ENCODE measurements at regions not wholly inside any gene's neighbourhood (a gene's known extent, or its start where the extent isn't known, plus 50 kb on each side); places are given as distances from the start of the nearest gene placed in this dataset.

DNA sequence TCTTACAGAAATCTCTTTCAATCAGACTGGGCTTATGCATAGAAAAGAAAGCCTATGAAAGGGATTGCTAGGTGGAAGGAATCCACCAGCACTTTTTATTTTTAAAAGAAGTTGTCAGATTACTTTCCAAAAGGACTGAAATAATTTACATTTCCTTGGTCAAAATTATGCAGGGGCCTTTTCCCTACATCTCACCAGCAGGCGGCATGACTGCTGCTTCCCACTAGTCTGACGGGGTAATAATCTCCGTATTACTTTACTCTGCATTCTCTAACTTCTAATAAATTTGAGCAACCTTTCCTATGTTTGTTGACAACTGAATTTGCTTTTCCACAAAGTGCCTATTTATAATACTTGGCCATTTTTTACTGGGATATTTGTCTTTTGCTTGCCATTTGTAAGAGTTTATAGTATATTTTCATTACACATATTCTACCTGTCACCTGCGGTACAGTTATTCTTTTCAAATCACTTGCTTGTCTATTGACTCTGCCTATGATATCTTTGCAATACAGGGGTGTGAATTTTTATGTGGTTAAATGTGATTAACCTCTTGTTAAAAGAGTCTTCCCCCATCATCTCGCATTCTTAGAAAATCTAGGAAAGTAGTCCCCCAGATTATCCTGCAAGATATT lies 51.9 kb upstream of the USP47 start:
- no peak for DNase-seq (ENCODE audit: low read depth in 1 of 2, low spot score in 1 of 2)

DNA sequence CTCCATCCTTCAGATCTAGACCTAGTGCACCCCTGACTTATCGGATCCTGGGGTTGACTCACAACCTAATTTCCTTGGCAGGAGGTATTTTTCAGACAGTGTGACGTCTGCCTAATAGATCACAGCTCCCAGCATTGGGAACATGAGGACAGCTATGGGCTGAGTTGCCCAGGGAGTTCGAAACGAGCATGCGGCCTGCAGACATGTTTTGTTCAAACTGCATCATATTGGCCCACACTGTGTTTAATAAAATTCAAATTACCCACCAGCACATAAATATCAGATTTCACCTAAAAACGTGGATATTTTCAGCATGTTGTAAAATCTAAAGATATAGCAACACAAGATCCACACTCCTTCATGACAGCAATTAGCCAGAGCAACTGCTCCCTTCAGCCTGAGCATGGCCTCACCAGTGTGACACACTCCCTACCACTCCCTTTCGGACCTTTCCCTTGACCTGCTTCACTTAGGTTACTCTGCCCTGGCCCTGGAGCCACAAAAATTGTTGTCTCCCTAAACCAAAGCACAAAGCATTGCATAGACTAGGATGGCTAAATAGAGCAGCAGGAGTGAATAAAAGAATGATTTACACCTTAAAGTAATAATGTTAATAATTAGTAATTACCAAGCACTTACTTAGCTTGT lies 53.6 kb upstream of the USP47 start:
- DNase-seq (ENCODE audit: low read depth in 1 of 2, low spot score in 1 of 2), result no peak

DNA sequence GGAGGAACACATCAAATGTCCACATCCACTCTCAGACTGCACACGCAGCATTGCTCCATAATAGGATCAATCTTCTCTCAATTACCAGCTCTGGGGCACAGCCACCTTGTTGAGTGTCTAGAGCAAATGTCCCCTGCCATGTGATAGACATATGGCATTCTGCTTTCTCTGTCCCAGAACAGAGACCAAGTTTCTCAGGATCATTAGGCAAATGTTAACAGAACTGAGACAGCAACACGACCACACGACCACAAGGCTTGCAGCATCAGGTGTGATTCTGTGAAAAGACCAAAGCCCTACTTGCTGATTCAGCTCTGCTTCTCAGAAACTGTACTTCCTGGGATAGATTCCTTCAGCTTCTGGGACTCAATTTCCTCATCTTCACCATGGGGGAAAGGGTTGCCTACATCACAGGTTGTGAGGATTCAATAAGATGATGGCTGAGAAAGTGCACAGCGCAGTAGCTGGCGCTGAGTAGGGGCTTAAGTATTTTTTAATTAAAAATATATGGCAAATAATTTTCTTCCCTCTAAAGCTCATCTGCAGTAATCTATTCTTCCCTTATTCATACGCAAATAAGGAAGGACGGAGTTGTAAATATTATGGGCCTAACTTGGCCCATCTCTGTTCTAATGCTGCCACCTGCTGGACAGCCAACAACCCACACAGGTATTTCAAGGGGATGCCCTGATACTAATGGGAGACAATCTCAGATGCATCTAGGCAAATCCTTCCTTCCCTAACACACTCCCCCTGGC lies 54.3 kb upstream of the USP47 start:
- DNase-seq (ENCODE audit: low read depth in 1 of 2, low spot score in 1 of 2), result peak; percentile 37 to 44

DNA sequence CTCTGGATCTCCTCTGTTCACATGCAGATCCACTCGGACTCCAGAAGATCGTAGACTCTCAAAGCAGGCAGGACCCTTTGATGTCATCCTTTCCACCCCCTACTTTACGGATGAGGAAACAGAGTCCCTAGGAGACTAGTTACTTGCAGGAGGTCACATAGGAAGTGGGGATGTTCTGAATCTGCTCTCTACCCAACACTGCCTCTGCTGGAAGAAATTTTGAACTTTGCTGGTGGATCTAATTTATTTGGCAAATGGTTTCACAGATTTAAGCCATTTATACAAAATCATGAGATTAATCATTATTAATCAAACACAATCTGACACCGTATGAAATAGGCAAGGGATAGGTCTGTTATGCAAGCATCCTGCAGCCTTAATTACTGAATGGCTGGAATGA lies 55.0 kb upstream of the USP47 start:
- no peak for DNase-seq (ENCODE audit: low read depth in 1 of 2, low spot score in 1 of 2)

DNA sequence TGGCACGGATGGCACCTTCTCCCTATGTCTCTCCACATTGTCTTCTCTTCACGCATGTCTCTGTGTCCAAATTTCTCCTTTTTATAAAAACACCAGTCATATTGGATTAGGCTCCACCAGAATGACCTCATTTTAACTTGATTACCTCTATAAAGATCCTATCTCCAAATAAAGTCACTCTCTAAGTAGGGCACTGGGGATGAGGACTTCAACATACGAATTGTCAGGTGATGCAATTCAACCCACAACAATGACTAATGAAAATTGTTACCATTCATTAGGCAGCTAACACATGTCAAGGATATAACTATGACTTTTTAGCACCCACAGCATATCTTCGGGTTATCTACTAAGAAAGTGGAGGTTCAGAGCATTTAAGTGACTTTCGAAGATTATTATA lies 55.5 kb upstream of the USP47 start:
- no peak for DNase-seq (ENCODE audit: low read depth in 1 of 2, low spot score in 1 of 2)

DNA sequence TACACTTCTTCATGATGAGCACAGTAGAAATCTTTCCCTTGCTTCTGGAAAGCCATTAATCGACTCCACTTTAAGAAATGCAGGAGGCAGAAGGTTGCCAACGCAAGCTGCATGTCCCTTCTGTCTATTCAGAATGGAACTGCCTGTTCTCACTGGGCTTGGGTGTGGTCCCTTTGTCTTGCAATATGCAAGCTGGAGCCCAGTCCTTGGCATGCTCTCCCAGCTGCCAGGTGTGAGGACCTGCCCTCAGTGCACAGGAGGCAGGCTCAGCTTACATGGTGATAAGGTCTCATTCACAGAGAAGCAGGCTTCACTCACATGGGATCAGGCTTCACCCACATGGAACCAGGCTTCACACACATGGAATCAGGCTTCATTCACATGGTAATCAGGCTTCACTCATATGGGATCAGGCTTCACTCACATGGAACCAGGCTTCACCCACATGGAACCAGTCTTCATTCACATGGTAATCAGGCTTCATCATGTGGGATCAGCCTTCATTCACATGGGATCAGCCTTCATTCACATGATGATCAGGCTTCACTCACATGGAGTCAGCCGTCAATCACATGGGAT lies 59.2 kb upstream of the USP47 start:
- DNase-seq (ENCODE audit: low read depth in 1 of 2, low spot score in 1 of 2), result no peak

DNA sequence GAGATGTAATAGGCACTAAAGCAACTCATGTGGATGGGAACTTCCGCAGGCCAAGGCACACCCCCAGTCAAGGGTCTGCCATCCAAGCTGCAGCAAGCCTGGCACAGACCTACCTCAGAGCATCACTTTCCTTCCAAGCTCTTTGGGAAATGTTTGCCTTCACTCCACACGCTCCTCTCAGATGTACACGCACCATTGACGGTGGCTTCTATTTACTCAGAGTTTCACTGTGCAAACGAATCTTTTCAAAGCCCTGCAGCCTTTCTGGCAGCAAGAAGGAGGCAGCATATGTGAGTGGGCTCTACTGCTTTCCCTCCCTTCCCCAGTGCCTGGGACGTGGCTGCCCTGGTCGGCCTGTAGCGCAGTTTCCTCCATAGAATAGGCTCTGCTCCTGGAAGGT lies 60.9 kb upstream of the USP47 start:
- DNase-seq (ENCODE audit: low read depth in 1 of 2, low spot score in 1 of 2), result no peak

DNA sequence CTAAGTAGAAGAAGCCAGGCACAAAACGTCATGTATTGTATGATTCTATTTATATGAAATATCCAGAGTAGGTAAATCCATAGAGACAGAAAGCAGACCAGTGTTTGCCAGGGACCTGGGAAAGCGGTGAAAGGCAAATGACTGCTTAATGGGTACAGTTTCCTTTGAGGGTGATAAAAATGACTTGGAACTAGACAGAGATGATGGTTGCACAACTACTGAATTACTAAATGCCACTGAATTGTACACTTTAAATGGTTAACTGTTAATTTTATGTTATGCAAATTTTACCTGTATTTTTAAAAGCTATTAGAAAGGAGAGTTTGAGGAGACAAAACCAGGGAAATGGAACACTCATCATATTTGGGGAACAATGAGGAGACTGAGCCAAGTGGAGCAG lies 61.8 kb upstream of the USP47 start:
- no peak for DNase-seq (ENCODE audit: low read depth in 1 of 2, low spot score in 1 of 2)

DNA sequence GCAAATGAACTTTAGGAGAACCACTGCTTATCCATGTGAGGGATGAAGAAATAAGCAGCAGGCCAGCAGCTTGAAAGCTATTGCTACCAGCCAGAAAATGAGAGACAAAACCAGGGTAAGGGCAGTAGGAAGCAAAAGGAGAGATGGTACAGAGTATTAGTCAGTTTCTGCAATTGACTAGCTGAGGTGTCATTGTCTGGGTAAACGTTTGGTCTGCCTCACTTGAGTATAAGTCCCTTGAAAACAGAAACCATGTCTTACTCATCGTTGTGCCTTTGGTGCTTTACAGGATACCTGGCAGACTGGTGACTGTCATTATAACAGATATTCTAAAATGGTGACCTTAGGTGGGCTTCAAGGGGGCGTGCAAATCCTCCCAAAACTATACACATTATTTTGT lies 63.9 kb upstream of the USP47 start:
- DNase-seq (ENCODE audit: low read depth in 1 of 2, low spot score in 1 of 2), result no peak

DNA sequence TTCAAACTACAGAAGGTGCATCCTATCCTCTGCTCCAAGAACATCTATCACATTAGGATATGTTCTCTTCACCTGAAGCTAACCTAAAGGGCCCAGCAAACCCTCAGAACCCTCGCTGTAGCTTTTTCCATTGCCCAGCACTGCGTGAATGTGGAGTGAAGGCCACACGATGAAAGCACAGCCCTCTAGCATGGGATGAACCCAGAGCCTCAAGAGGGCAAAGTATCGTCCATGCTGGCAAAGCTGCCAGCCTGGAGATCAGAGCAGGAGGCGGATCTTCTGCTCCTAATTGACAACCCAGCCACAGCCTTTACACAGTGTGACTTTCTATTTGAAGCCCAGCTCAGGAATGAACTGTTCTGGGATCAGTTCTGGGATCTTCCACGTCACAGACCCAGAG lies 65.1 kb upstream of the USP47 start:
- DNase-seq (ENCODE audit: low read depth in 1 of 2, low spot score in 1 of 2), result no peak

DNA sequence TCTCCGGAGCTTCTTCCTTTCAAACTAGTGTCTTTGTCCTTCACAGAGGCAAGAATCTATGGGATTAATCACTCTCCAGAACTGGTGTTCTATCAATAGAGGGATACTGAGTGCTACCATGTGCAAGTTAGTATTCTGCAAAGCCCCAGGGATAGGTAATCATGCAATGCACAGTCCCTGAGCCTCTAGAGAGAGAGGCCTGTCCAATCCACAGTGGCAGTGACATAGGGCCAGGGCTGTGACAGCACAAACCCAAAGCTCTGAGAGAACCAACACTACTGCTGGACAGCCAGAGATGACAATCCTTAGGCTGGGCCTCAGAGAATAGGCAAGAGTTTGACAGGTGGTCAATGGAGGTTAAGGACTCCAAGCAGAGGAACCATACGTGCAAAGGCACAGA lies 66.8 kb upstream of the USP47 start:
- DNase-seq (ENCODE audit: low read depth in 1 of 2, low spot score in 1 of 2), result no peak

DNA sequence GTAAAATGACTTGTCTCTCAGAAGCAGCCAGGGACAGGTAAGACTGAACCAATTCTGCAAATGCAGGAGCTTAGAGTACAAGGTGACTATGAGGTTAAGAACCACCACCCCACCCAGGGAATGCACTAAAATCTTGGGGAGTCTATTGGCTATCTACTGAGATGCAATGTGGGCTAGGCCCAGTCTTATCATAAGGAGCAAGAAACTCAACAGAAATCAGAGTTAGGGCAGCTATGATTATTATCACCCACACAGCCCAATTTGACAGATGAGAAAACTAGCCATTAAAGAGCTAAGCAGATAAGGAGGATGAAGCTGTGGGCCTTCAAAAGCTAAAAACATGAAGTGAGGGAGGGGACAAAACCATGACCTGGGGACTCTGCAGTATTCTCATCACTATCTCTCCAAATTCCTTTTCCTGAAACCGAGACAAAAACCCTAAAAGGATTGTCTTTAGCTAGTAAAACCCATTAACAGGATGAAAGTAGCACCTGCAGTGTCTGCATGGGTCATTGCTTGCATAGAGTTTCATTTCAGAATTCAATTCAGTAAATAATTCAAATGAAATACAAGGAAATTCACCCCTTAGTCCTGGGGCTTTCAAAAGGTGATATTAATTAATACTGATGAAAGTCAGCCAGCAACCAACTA lies 68.8 kb upstream of the USP47 start:
- DNase-seq (ENCODE audit: low read depth in 1 of 2, low spot score in 1 of 2), result no peak

DNA sequence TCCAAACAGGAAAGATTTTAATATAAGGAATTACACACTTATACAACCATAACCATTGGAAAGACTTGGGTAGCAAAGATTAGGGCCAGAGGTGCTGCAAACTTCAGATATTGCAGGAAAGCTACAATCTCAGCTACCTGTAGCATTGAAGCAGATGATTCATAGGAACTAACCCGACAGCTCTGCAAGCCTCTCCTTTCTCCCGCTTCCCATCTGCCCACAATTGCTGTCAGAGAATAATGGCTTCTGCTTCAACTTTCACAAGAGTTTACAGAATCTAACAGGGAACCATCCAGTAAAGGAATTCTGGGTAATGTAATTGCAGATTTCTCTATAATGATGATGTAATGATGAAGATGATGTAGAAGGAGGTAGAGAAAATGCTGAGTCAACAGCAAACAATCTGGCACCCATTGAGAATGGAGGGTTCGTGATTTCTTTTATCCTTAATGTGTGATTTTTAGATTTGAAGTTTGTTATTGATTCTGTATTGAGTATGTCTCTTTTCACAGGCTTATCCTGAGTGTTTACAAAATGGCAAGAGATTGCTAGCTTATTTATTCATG lies 70.8 kb upstream of the USP47 start:
- no peak for DNase-seq (ENCODE audit: low read depth in 1 of 2, low spot score in 1 of 2)

DNA sequence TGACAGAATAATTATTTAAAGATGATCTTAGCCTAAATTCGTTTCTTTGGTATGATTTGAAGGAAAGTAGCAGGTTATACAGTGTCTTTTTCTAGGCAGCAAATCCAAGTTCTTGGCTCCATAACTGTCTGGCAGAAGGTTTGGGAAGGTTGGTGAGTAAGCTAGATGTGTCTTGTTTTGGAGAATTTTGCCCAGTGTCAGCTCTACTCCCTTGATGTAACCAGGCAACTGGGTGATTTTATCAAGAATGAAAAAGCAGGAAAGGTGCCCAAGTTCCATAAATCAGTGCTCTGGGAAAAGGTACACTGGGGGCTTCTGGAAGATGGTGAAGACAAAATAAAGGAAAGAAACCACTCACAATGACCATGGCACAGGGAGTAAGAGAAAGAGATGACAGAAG lies 71.5 kb upstream of the USP47 start:
- DNase-seq (ENCODE audit: low read depth in 1 of 2, low spot score in 1 of 2), result no peak

DNA sequence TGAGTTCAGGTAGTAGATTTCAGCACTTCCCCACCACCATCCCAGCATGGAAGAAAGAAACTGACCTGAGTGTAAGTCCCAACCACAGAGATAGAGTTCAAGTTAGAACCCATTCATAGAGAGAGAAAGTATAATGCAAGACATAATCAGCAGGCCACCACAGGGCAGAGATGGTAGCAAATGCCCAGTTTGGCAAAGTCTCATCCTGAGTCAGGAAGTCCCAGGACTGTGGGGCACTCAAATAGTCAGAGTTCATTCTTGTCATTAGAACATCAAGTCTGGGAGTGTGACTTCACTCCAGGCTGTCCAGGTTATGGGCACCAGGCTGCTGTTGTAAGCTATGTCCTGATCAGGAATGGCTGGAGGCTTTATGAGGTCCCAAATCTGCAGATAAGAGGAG lies 72.0 kb upstream of the USP47 start:
- DNase-seq (ENCODE audit: low read depth in 1 of 2, low spot score in 1 of 2), result no peak

DNA sequence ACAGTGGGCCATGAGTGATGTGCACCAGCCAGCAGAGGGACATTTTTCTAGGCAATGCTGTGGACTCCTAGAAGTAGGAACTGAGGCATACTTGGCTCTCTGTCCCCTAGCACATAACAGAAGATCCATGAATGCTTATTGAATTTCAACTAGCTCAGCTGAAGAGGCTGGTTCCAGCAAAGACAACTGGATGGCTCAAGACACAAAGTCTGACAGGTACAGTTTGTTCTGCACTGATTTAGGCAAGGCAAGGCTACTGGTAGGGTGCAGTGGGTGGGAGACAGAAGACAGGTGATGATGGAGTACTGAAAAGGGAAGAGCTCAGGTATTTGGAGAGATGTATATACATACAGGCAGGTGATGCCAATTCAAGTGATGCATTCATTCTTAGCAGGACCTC lies 72.4 kb upstream of the USP47 start:
- no peak for DNase-seq (ENCODE audit: low read depth in 1 of 2, low spot score in 1 of 2)

DNA sequence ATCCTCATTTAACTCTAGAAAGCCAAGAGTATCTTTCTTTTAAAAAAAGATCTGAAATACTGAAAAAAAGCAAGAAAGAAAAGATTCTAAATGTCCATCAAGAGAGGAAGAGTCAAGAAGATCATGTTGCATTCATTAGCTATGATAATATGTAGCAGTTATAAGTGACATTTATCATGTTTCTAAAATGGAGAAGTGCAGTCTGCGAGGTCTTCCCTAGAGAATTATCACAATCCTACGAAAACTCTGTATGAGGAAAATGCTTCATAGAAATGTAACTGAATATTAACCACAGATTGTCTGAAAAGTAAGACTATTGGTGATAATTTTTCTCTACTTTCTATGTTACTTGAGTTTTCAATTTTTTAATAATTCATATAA lies 77.4 kb upstream of the USP47 start:
- DNase-seq (ENCODE audit: low read depth in 1 of 2, low spot score in 1 of 2), result no peak

DNA sequence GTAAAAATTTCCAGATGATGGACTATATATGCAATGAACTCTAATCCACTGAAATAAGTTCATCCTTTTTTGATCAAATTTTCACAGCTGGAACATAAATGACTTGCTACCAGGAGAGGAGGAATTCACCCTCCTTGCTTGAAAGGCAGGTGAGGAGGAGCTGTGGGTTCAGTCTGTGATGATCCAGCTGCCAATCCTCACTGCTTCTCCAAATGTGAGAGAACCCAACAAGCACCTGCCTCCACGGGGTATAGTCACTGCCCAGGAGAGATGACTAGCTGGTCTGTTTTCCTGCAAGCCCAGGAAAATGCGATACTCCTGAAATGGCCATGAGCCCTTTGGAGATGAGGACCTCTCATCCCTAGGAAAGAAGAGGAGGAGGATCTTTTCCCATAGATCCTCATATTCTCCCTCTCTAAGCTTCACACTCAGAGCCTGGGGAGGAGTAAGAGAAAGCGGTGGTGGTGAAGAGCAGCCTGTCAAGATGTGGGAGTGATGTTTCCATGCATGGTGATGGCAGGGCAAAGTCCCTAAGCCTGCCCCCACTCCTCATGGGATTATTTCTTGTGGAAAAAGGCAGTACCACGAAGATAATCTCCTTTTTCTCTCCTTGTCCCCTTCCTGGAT lies 77.9 kb upstream of the USP47 start:
- no peak for DNase-seq (ENCODE audit: low read depth in 1 of 2, low spot score in 1 of 2)

DNA sequence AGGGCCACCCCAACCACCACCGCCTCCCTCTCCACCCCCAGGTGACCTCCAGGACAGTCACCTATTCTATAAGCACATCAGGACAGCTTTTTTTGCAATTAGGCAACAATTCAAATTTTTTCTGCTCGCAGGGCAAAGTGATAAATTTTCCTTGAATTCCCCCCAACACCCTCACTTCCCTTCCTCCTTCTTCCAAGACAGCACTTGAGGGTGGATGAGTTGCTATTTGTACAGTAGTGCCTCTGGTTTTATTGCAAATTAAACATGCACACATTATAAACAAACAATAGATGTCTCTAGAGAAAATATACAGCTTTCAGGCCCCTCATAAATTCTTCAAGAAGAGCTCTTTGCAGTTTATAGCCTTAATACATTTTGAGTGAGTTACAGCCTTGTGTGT lies 80.9 kb upstream of the USP47 start:
- DNase-seq (ENCODE audit: low read depth in 1 of 2, low spot score in 1 of 2), result no peak

DNA sequence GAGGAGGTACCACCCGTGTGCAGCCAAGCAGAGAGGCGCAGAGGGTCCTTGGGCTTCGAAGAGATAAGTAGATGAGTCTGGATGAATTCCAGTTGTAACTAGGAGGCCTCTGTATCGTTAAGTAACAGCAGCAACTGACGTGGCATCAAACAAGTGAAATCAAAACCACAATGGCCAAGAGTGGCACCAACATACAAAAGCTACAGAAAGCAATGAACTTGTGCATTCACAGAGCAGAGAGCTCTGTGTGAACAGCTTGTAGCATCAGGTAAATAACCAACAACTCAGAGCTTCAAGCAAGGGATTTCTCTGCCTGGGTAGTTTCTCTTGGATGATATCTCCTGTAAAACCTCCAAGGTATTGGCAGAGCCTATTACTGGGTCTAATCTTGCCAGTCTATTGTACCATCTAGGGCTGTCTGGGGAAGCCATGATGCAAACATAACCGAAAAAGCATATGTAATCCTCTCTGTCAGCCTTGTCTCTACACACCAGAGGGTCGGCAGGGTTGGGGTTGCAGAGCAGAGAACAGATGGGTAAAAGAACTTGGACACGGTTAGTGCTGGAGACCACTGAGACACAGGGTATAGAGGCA lies 83.1 kb upstream of the USP47 start:
- DNase-seq (ENCODE audit: low read depth in 1 of 2, low spot score in 1 of 2), result no peak

DNA sequence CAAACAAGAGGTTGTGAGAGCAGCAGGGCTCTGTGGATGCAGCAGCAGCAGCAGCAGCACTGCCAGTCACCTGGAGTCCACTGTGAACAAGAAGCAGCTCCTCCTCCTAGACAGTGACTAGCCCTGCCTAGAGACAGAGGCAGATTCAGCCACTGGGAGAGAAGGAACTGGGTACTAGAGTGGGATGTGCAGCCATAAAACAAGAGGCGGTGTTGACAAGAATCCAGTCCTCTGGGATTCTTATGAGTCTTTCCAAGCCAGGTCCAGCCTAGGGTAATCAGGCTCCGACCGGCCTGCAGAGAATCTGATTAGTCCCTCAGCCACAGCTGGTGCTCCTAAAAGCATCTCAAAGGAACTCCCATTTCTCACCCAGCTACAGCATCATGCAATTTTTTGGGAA lies 83.9 kb upstream of the USP47 start:
- DNase-seq (ENCODE audit: low read depth in 1 of 2, low spot score in 1 of 2), result no peak

All from activated T-helper 1 cell treated with anti-CD3 and anti-CD28 coated beads, Interleukin-2, amount 50 U/mL, for 16 hours (primary cell).